DMS53 treated with DMSO at 0.1 percent for 48 hours (cell line): ENCODE measurements at regions not wholly inside any gene's neighbourhood (a gene's known extent, or its start where the extent isn't known, plus 50 kb on each side); places are given as distances from the start of the nearest gene placed in this dataset.

ENCODE experiments used
- DNase-seq: peaks from one replicate; lab custom pipeline; 2025; ENCODE audit not compliant: unreplicated experiment; lab: John Stamatoyannopoulos, UW

GRCh38 chr4:180571516-180572055, 1671.6 kb upstream of the TENM3 start:
- no peak for DNase-seq

DNA sequence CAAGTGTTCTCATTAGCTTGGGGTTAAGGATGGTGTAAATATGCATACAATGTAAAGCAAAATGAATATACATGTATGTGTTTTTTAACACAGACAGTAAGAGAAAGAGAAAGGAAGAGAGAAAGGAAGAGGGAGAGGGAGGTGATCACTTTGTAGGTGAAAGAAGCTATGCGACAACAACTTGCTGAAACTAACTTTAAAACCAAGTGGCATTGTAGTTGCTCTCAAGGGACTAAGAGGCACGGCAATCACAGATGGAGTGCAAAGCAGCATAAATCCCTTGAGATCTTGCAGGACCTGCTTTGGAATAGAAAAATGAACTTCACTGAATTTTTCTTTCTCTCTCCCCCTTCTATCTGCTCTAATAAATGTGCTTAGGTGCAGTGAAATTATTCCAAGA, 1665.0 kb upstream of the TENM3 start:
- no peak for DNase-seq

GRCh38 chr4:180581061-180581460, 1662.1 kb upstream of the TENM3 start:
- DNase-seq, result no peak

- no peak for DNase-seq
These were observed 1655.8 kb upstream of the TENM3 start for GRCh38 chr4:180587379-180587778.

- DNase-seq, result no peak
These were observed 1653.6 kb upstream of the TENM3 start for GRCh38 chr4:180589575-180589974.

DNA sequence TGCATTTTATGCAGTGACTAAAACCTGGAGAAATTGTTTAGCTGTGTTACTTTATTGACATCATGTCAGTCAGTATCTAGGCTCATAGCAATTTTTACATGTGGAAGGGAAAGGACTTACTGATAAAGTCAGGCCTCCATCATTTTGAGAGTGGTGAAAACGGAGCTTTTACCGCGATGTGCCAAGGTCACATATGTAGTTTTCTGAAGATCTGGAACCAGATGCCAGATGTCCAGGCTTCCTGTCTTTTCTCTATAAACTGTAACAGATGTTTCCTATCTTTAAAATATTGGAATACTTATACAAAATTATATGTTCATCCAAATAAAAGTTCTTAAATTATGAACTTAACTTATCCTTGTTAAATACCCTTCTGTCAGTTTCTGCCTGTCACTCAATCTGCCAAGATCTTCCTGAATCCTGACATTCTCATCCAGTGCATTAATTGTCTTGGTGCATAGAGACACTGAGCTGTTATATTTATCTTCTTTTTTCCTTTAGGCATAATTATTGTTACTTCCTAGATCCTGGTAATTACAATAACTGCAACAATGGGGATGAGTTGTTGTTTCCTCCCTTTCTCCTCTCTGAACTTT, 1646.2 kb upstream of the TENM3 start:
- no peak for DNase-seq

DNA sequence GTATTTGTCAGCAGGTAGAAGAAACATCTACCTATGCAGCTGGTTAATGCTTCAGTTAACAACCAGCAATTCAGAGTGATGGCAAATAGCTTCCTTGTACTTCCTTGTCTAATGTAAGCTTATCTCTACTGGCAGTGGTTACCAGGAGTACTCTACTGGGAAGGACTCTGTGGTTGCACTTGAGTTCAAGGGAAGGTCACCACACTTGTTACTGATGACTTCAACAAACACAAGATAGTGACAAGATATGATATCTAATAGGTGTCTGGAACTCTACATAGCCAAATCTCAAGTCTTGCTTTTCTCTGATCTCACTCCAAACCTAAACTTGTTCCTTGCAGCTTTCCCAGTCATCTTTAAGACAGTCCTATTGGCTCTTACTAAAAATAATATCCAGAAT, 1644.9 kb upstream of the TENM3 start:
- DNase-seq, result no peak

GRCh38 chr4:180603791-180604190, 1639.4 kb upstream of the TENM3 start:
- no peak for DNase-seq

DNA sequence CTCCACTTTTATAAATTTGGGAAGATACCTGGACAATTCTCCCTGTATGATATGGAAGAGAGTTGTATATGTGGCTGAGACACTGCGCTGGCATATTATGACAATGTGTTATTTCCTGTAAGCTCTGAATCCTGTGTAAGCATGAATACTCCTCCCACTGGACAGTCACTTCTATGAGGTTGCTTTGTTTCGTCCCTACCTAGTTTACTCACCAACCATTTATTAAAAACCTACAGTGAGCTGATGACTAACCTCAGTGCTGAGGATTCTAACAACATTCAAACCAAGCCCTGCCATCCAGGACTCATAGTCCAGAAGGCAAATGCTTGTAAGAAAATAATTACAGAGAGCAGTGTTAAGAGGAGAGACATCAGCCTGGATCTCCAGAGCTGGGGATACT, 1632.9 kb upstream of the TENM3 start:
- DNase-seq, result no peak

DNA sequence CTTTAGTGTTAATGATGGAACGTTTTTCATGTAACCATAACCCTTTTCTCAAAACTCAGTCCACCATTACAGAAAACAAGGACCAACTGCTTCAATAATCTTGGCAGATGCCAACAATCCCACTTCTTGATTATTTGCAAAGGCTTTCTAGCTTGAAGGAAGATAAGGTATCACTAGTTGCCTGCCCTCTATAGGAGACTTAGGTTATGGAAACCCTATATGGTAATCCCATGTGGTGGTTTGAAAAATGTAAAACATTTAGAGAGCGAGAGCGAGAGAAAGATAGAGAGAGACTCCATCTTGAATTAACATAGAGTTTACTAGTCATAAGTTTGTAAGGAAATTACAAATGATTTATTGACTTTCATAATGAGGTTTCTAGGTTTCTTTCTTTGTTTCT, 1627.5 kb upstream of the TENM3 start:
- DNase-seq, result no peak

- no peak for DNase-seq
These were observed 1626.0 kb upstream of the TENM3 start for GRCh38 chr4:180617196-180617595.

DNA sequence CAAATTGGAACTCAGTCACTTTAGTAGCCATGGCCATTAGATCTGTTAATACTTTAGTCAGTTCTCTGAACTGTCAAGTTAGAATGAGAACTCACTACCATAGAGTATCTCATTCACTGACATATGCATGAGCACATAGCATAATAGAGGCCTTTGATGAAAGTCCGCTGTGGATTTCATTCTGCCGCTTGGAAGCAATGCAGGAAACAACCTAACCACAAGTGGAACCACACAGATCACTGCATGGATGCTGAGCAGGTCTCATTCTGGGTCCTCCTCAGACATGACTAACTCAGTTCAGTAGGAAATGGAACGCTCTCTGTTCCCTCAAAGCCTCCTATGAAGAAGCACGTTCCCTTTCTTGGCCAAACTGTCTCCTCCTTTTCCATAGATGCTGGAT, 1624.8 kb upstream of the TENM3 start:
- no peak for DNase-seq

GRCh38 chr4:180619440-180619839, 1623.8 kb upstream of the TENM3 start:
- DNase-seq, result no peak

DNA sequence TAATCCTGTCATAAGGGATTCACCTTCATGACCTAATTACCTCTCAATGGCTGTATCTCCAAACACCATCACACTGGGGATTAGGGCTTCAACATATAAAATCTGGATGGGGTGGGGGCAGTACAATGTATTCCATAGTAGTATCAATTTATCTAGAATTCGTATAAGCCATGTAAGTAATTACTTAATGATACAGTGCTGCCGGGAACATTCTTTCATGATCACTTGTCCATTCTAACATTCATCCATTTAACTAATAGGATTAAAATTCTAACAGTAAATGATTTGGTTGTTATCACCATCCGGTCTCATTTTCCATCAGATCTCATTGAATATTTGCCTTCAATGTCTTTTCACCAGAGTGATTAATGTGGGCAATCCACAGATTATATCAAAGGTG, 1620.9 kb upstream of the TENM3 start:
- no peak for DNase-seq

DNA sequence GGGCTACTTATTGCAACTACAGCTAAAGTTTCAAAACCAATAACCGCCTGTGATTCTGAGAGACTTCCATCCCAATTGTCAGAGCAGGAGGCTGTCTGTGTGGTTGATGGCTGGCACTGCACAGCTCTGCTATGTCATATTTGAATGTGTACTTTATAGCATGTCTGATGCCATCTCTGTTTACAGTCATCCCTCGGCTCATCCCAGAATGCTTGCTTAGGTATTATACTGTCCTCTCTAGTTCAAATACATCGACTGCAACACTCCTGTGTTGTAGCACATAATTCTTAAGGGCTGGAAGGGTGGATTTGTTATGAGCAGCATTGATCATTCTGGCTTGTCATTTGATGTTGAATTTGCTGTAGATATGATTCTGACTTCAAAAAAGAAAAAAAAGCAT, 1617.5 kb upstream of the TENM3 start:
- no peak for DNase-seq

- no peak for DNase-seq
These were observed 1613.1 kb upstream of the TENM3 start for GRCh38 chr4:180630012-180630665.

DNA sequence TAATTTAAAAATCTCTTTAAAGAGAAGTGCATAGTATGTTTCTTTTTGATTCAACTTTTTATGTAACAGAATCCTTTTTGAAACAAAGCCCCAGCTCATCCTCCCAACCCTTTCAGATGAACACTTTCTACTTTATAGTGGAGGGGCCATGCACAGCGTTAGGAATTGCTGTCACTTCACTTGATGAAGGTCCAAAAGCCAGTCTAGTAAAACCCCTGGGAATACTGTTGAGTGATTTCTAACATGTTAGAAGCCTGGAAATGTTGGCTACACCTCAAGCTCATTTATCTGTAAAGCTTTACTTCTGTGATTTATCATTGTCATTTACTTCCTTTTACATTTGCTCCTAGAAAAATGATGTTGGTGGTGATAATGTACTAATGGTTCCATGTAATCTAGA, 1608.9 kb upstream of the TENM3 start:
- no peak for DNase-seq

DNA sequence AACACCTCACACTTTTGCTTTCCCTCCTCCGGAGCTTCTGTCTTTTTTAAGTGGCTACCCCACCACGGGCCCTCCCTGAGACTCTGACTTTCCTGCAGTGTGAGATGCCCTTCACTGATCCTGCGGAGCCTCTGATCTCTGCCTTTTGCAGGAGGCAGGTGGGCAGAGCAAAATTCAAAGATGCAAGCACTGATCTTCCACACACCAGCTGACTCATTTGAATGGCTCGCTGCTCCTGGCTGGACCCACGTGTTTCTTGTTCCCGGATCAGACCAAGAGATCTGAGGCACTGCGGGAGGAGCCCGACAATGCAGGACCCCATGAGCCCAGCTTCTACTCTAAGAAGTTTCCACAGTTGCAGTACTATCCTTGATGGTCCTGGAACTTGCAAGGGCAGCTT, 1607.9 kb upstream of the TENM3 start:
- no peak for DNase-seq

GRCh38 chr4:180636696-180637404, 1606.4 kb upstream of the TENM3 start:
- DNase-seq, result no peak

DNA sequence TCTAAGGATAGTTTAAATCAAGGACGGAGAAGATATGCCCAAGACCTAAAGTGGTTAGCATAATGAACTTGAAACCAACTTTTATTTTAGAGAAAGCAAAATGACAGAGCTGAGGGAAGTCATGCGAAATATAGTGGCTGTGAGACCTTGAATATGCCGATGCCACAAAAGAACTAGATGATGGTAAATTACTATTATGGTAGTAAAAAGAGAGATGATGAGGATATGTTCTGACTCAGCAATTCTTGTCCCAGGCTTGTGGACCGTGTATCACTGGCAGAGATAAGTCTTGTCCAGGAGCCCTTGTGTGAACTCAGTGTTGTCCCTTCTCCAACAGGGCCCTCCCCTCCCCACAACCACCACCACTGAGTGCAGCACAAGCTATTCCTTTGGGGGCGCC, 1605.6 kb upstream of the TENM3 start:
- no peak for DNase-seq

- DNase-seq, result no peak
These were observed 1603.0 kb upstream of the TENM3 start for GRCh38 chr4:180640193-180640592.

DNA sequence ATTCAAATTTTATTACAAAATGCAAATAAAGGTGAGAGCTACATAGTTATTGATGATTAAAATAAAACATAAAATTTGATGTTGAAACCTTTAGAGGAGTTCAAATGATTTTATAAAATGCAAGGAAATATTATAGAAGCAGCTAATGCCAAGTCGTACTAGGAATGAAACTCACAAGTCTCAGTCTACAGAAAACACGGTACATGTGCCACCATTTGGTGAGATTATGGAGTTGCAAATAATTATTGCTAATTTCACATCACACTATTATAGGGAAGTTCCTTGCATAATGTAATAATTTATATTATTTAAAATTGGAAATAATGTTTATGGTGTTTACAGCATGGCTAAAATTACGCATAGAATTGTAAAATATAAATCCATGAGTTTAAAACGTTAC, 1601.7 kb upstream of the TENM3 start:
- DNase-seq, result no peak
